A204.1 (cell line): ENCODE measurements at regions not wholly inside any gene's neighbourhood (a gene's known extent, or its start where the extent isn't known, plus 50 kb on each side); places are given as distances from the start of the nearest gene placed in this dataset.
A peak's percentile ranks its signal among the peaks of the same experiment; 100 is the strongest.
"Not testable (repeated sequence)": the region's sequence is repeated elsewhere in the genome, so short reads cannot be mapped to it uniquely, and the experiment has no call there.

Experiments used
- FAIRE-seq: peaks from 2 replicates; lab custom pipeline; 2012; peaks lifted over from hg19 to GRCh38; lab: Jason Lieb, UNC

DNA sequence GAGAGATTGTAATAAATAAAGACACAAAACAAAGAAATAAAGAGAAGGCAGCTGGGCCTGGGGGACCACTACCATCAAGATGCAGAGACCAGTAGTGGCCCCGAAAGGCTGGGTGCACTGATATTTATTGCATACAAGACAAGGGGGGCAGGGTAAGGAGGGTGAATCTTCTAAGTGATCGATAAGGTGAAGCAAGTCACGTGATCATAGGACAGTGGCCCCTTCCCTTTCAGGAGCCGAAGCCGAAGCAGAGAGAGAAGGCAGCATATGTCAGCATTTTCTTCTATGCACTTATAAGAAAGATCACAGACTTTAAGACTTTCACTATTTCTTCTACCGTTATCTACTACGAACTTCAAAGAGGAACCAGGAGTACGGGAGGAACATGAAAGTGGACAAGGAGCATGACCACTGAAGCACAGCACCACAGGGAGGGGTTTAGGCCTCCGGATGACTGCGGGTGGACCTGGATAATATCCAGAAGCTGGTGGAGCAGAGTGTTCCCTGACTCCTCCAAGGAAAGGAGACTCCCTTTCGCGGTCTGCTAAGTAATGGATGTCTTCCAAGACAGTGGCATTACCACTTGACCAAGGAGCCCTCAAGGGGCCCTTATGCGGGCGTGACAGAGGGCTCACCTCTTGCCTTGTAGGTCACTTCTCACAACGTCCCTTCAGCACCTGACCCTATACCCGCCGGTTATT lies 126.4 kb downstream of the RBM46 start:
- FAIRE-seq = not testable (repeated sequence)

DNA sequence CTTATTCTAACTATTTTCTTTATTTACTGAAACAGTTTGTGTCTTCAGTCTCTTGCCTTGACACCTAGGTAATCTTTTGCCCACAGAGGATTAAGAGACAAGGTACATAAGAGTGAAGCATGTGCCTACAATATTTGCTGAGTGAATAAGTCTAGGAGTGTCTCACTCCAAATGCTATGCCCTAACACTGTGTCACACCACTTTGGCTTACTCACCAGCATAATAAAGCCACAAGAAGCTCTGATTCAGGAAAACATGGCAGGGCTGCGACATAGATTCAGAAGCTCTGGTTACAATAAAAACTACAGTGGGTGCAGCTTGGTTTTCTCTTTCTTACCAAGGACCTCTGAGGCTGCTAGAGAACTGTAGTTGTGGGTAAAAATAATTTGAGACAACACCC lies 127.1 kb downstream of the RBM46 start:
- no peak for FAIRE-seq

DNA sequence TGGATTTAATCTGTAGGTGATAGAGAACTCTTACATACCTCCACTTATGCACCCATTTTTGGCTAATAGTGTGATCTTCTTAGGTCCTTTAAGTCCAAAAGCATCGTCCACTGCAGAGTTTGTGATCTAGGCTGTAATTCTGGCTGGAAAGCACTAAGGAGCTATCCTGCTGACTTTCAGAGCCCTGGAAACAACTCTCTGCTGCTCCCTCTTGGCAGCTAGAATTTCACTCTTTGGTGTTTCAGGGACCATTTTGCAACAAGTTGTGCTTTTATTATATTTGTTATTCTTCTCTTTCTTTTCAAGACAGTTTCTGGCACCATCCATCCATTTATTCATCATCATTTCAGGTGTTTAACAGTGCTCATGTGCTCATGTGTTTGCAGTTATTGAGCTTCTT lies 130.0 kb downstream of the RBM46 start:
- FAIRE-seq = no peak

DNA sequence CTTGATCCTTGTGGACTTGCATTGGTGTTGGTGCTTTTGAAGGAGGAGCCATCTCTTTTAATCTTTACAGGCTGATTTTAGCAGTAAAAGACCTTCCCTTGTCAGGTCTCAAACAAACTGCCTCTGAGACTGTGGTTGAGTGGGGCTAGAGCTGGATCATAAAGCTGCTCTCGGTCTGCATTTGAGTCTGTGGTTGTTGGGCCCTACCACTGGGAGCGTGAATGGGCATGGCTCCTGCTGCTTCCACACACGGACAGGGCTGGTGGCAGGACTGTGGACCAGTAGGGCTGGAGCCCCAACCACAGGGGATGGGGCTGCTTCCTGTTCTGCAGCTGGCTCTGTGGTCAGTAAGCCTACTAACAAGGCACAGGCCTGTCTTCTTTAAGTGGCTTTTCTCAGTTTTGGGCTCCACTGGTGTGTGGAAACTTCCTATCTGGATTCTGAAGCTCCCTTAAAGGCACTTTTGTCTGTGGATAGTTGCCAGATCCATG lies 130.6 kb downstream of the RBM46 start:
- FAIRE-seq = no peak

DNA sequence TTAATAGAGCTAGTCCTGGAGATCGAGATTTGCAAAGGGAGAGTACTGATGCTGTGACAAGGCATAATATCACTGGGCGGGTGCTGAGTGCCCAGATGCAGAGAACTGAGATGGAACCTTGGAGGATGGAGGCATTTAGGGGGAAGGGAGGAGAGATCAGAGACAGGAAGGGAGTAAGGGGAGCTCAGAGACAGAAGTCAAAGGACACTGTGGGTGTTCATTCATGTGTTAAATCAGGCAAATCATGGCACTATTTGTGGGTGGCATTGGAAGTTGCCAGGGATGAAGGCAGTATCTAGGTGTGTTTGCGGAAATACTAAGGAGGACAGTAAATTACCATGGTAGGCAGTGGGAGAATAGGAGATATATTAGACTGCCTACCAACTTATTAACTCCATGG lies 135.0 kb downstream of the RBM46 start:
- no peak for FAIRE-seq

DNA sequence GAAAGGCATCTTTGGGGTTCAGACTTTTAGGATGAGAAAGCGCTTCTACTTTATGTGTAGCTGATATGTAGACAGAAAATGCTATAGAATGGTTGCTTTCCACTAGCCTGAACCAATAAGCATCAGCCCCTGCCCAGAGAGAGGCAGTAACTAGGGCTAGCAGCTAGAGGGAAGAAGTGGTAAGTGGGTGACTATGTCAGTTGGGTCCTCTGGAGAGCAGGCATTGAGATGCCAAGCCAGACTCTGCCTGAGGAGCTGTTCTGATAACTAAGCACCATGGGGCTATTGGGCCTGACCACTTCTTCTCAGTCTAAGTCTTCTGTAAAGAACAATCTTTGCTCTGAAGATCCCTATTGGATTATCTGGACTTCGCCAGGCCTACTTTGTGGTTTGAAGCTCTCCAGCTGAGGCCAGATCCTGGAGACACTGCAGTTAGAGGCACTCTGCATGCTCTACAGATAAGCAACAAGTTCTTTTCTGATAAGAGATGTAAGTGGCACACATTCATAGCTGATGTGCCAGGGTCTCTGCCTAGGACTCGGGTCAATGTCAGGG lies 146.1 kb downstream of the RBM46 start:
- no peak for FAIRE-seq

DNA sequence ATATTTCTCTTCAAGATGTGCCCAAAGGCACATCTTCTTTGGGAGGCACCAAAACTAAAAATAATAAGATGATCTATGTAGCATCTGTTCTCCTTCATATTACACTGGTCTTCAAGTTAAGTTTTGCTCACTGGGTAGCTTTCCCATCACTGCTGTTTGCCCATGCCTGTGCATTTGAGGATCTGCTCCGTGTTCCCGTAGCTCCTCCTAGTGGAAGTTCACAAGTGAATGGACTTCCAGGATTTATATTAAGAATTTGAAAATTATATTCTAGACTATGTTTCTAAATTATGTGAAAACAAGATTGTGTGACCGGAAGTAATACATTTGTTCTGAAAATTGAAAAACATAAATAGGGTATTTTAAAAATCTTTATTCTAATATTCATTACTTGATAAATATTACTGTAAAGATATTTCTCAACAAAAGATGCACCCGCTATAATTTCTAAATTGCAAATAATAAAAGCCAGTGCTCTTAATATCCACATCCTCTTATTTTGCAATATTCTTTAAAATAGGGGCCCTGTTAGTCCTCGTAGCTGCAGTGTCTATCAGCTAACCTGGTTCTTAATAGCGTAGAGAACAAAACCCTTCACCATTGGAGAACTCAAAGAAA lies 147.7 kb downstream of the RBM46 start:
- peak; percentile 78 for FAIRE-seq

DNA sequence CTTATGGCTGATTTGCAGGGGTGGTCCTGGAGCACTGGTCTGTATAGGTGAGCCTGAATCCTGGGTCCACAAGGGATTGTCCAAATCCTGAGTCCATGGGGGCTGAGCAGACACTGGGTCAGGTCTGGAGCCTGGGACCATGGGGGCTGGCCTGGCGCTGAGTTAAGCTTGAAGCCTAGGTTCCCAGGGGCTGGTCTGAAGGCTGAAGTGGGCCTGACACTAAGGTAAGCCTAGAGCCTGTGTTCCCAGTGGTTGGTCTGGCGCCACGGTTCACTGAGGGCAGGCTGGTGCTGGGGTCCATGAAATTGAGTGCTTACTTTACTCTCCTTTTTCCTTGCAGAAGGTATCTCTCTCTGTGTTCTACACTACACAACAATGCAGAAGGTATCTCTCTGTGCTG lies 155.8 kb downstream of the RBM46 start:
- FAIRE-seq = no peak

DNA sequence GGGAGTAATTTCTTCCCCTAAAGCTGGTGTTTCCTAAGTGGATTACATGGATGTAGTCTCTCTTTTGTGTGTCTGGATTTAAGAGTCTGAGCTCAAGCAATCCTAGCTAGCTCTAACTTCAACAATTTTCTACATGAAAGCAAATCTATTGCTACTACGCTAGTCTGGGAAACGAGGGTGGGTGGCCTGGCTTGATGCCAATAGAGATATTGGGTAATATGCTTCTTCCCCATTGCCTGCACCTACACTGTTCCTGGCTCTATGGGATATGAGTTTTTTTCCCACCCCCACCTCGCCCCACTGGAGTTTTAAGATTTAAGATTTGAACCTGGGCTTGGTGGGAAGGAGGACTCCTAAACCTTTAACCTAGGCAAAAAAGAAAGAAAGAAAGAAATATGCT lies 158.8 kb downstream of the RBM46 start:
- FAIRE-seq = no peak

DNA sequence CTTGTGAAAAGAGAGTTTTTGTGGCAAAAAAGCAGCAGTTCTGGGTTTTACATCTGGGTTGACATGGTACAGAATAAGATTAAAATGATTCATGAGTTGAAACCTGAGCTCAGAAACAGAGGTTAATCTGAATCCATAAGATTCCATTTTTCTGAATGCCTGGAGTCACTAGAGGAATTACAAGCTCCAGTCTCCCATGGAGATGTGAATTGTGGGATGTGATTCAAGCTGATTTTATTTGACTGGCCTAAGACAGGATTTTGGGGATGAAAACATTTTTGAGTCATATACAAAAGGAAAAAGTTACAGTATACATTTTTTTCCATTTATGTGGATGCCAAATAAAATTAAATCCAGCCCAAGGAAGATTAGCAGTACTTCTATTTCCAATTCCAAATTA lies 161.1 kb downstream of the RBM46 start:
- FAIRE-seq = no peak

DNA sequence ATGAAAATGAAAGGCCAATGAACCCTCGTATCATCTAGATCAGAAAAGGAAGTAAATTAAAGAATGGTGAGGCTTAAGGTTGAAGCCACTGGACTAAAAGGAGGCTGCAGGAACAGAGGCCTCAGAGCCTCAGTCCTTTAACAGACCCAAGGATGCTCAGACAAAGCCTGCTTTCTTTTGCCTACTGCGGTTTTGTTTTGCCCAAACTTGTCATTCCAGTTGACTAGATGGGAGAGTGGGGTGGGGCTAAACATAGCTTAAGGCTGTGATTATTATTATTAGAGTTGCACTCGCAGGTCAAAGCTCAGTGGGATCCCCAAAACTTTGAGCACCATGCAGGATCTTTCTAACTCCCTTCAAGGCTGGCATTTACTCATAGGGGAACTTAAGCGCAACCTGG lies 163.9 kb downstream of the RBM46 start:
- no peak for FAIRE-seq

DNA sequence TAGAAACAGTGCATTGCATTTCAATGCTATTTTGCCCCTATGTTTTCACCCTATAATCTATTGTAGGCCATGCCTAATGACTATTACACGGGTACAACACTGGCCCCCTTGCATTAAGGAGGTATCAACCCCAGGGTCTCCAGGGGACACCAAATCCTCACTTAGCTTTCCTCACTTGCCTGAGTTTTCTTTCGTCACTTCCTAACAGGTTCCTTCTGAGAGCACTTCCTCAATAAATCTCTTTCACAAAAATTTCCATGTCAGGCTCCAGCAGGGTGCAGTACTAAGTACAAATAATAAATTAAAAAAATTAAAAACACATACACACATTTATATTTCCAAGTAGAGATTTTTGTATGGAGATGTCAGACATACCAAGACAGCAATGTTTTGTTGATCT lies 165.0 kb downstream of the RBM46 start:
- no peak for FAIRE-seq

DNA sequence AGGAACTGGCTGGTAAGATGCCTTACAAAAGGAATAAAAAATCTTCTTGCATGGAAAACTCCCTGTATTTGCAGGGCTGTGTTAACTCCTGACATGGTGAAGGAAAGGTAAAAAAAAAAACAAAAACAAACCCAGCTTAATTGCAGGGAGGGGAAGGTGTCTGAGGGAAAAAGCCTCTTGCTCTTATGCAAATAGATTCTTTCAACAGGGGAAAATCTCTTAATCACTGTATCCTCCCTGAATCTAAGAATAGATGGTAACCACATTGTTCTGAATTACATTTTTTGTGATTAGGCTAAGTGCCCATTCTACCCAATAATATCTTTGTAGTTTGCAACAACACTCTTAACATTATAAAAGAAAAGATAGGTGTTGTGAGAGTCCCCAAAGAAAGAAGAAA lies 172.6 kb downstream of the RBM46 start:
- FAIRE-seq = no peak

DNA sequence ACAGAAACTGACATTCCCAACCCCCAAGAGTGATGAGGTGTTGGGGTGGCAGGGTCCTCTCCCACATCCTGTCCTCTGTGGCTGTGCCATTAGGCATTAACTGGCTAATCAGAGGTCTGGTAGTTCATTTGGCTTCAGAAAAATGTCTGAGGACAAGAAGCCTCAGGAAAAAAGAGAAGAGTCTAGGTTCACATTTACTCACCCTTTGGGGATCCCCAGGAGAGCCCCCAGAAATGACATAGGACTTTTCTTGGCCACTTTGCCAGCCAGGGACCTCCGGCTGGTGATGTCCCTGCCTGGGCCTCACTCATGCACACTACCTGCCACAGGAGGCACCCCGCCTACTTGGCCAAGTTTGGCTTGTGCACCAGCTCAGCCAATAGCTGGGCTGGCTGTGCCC lies 173.0 kb downstream of the RBM46 start:
- no peak for FAIRE-seq

DNA sequence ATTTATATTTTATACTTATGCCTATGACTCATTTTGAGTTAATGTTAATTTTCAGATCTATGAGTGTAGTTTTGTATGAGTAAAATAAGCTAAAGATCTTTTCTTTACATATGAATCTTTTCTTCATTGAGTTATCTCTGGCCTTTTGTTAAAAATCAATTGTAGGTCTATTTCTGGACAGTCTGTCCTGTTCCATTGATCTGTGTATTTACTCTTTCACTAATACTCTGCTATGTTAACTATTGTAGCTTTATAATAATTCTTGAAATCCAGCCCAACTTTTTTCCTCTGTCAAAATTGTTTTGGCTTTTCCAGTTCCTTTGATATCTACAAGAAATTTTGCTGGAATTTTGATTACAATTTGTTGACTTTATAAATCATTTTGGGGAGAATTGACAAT lies 177.0 kb downstream of the RBM46 start:
- FAIRE-seq = no peak

DNA sequence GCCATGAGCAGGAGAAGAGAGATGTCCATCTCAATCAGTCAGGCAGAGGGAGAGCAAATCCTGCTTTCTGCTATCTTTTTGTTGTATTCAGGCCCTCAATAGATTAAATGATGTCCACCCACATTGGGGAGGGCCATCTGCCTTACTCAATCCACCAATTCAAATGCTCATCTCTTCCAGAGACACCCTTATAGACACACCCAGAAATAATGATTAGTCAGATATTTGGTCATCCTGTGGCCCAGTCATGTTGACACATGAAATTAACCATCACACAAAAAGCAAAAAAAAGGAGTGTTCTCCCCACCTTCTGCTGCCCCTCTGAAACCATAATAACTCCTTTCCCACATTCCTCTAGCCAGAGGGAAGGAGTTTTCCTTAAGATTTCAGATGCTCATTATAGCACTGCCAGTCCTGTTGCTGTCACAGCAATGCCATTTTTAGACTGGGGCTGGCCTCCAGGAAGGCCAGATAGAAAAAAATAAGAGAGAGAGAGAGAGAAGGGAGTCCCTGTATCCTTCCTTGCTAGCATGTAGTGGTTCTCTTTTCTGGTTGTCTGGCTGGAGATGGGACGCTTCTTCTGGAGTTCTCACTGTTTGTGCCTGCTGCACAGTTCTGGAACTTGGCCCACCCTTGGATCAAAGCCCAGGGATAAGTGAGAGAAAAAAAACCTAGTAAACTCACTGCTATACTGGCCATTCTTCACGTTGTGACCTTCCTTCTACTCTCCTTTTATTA lies 177.7 kb downstream of the RBM46 start:
- FAIRE-seq = no peak

DNA sequence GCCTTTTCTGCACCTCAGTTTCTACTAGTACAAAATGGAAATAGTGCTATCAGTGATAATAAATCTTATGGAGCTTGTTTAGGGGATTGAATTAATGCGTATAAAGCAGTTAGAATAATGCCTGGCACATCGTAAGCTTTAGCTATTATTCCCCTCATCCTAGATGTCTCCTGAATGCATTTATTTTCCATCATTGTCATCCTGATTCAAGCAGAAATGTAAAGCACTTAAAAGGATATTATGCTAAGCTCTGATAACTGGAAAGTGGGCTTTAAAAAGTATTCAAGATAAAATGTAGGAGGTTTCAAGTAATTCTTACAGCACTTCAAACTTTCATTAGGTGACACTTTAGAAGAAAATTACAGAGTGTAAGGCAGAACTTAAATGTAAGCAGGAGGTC lies 178.7 kb downstream of the RBM46 start:
- no peak for FAIRE-seq

DNA sequence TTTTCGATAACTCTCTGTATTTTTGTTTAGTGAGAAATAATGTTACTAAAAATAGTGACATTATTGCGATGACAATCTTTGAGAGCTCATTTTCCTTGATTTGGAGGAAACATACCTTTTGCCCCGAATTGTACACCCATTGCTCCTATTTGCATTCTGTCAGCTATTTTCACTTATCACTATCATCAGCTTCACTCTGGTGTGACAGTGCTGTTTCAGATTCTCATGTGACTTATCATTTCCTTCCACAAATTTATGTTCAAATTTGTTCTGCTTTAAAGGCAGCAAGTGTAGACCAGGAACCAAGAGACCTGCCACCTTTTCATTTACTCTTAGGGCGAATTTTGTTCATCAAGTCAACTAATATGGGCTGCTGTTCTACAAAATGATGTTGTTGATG lies 179.4 kb downstream of the RBM46 start:
- no peak for FAIRE-seq

DNA sequence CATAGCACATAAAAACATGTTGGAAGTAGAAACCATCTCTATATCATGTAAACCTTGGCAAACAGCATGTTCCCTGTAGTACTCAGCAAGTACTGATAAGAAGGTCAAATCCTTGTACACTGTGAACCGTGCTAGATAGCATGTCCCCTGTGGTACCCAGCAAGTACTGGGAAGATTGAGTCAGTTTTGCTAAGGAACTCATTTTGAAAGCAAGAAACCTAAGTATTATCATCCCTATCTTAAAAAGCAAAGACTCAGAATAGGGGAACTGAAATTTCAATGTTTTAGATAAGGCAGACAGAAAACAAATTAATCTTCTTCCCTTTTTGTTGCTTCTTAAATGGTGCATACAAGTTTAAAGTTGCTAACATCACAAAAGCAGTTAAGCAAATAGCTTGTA lies 180.2 kb downstream of the RBM46 start:
- FAIRE-seq = no peak

DNA sequence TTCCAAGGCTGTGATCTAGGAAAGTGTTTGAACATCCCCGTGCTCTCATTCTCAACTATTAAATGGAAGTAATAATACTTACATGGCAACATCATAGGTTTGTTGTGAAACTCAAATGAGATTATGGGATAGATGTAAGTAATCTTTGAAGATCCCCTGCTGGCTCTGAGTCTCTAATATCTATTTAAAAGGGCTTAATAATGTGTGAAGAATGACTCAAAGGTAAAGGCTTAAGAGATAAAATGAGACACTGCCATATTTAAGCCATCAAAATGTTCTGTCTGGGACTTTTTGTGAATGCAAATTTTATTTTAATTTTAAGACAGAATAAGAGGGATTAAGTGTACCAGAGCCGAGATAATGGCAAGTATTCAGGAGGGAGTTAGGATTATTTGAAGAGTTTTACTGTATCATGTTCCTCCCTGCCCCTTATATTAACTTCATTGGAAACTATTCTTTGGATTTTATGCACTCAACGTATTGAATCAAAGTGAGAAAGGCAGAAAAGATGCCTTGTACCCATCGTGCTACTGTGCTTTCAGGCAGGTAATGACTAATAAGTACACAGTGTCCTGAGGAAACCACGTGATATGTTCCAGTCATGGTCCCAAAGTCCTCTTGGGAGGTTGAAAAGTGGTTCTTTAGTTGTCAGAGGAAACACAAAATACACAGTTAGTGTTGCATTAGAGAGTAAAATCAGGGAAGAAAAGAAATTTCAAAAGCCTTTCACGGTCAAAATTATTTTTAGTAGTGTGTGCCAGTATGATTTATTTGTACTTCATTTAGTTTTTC lies 192.4 kb downstream of the RBM46 start:
- FAIRE-seq = no peak

DNA sequence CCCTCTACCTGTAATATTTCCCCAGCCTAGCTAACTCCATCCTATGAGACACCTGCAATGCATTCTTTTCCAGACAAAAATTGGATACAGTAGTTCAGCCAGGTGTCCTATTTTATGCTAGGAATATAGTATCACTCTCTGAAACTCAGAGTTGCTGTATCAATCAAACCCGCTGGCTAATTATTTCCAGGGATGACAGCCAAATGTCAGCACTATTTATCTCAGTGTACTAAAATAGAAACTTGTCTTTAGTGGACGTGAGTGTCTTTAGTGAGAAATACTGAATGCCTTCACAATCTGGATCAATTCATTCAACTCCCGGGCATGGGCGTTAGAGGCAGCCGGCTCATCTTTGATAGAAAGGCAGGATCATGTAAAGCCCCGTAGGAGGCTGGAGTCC lies 196.2 kb downstream of the RBM46 start:
- FAIRE-seq = no peak
